HCEC 1CT (cell line): ENCODE measurements at regions not wholly inside any gene's neighbourhood (a gene's known extent, or its start where the extent isn't known, plus 50 kb on each side); places are given as distances from the start of the nearest gene placed in this dataset.

Experiments used
- DNase-seq: peaks from one replicate; pipeline ENCODE4 v3.0.0-alpha.2; 2017

GRCh38 chr4:43837171-43837570 lies 611.4 kb downstream of the KCTD8 start:
- DNase-seq: no peak

- no peak for DNase-seq
Measured at GRCh38 chr4:43837604-43838003, 611.0 kb downstream of the KCTD8 start.

- DNase-seq: no peak
Measured at GRCh38 chr4:43842594-43842993, 606.0 kb downstream of the KCTD8 start.

- DNase-seq: no peak
Measured at GRCh38 chr4:43843501-43843900, 605.1 kb downstream of the KCTD8 start.

GRCh38 chr4:43846111-43846587 lies 602.5 kb downstream of the KCTD8 start:
- DNase-seq: no peak

GRCh38 chr4:43853565-43854264 lies 594.9 kb downstream of the KCTD8 start:
- no peak for DNase-seq

- no peak for DNase-seq
Measured at GRCh38 chr4:43855283-43855682, 593.3 kb downstream of the KCTD8 start.

- DNase-seq: no peak
Measured at GRCh38 chr4:43864616-43865146, 583.9 kb downstream of the KCTD8 start.

- no peak for DNase-seq
Measured at GRCh38 chr4:43867908-43868307, 580.7 kb downstream of the KCTD8 start.

- DNase-seq: no peak
Measured at GRCh38 chr4:43875655-43876054, 573.0 kb downstream of the KCTD8 start.

- DNase-seq: no peak
Measured at GRCh38 chr4:43882470-43882869, 566.1 kb downstream of the KCTD8 start.

- DNase-seq: no peak
Measured at GRCh38 chr4:43886196-43886595, 562.4 kb downstream of the KCTD8 start.

GRCh38 chr4:43898836-43899235 lies 549.8 kb downstream of the KCTD8 start:
- no peak for DNase-seq

- no peak for DNase-seq
Measured at GRCh38 chr4:43903456-43903855, 545.2 kb downstream of the KCTD8 start.

GRCh38 chr4:43918377-43918776 lies 530.2 kb downstream of the KCTD8 start:
- DNase-seq: no peak

GRCh38 chr4:43932448-43932847 lies 516.2 kb downstream of the KCTD8 start:
- no peak for DNase-seq

GRCh38 chr4:43943998-43944397 lies 504.6 kb downstream of the KCTD8 start:
- DNase-seq: no peak

GRCh38 chr4:43959976-43960375 lies 488.6 kb downstream of the KCTD8 start:
- no peak for DNase-seq

- DNase-seq: no peak
Measured at GRCh38 chr4:43968011-43968410, 480.6 kb downstream of the KCTD8 start.

GRCh38 chr4:43983610-43984009 lies 465.0 kb downstream of the KCTD8 start:
- no peak for DNase-seq

- no peak for DNase-seq
Measured at GRCh38 chr4:43987331-43987944, 461.2 kb downstream of the KCTD8 start.

GRCh38 chr4:43990551-43990950 lies 458.1 kb downstream of the KCTD8 start:
- no peak for DNase-seq

- DNase-seq: no peak
Measured at GRCh38 chr4:43990963-43991362, 457.6 kb downstream of the KCTD8 start.

- DNase-seq: no peak
Measured at GRCh38 chr4:43992552-43992951, 456.1 kb downstream of the KCTD8 start.
